Testis (tissue), 2 donors: ENCODE measurements at regions not wholly inside any gene's neighbourhood (a gene's known extent, or its start where the extent isn't known, plus 50 kb on each side); places are given as distances from the start of the nearest gene placed in this dataset.

Experiments
- CTCF ChIP-seq, 3 experiments: fragments of 450-650 bp in 2 of 3; fragments of 200-600 bp in 1 of 3; sonication (generic) in 1 of 3; IDR thresholded peaks; one replicate each; pipeline ENCODE4 v1.5.1; 2016 to 2019; ENCODE audit warnings: antibody characterized with exemption in 3 of 3, mild to moderate bottlenecking in 2 of 3, moderate library complexity in 1 of 3
- POLR2A ChIP-seq: fragments of 450-650 bp; IDR thresholded peaks from one replicate; pipeline ENCODE4 v1.6.1; 2017; ENCODE audit warnings: antibody characterized with exemption, mild to moderate bottlenecking, moderate library complexity

DNA sequence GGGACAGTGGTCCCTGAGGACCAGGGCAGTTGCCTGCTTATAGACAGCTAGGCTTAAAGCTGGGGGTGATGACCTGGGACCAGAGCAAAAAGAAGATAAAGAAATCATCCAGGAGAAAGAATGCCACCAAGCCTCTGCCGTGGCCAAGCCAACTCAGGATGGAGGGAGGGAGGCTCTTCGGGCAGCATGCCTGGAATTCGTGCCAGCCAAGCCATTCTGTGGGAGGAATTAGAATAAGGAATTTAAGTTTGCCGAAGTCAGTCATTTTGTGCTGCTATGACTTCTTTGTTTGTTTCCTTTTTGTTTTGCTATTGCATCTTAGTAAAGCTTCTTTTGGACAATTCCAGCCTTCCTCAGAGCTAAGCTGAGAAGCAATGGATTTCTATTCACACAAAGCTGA is 124.1 kb downstream of the EN1 start:
- no peak for TF ChIP-seq CTCF (IDR thresholded peaks at IDR 0.05)
- no peak for TF ChIP-seq POLR2A
